PFSK-1 (cell line): ENCODE measurements at regions not wholly inside any gene's neighbourhood (a gene's known extent, or its start where the extent isn't known, plus 50 kb on each side); places are given as distances from the start of the nearest gene placed in this dataset.

Source experiments
- FOXP2 ChIP-seq: optimal IDR thresholded peaks from 2 replicates; pipeline ENCODE3; 2011; ENCODE audit warnings: borderline replicate concordance, control low read depth, inconsistent platforms; ENCODE audit not compliant: insufficient read depth; ENCODE audit errors: extremely low read length, extremely low read depth
- POLR2AphosphoS5 ChIP-seq: IDR thresholded peaks from 2 replicates; pipeline ENCODE4 v1.6.1; 2012; ENCODE audit warnings: low read depth, mild to moderate bottlenecking, control low read depth, low read length, moderate library complexity
- SIN3A ChIP-seq: IDR thresholded peaks from 2 replicates; pipeline ENCODE4 v1.6.1; 2012; ENCODE audit warnings: mild to moderate bottlenecking, low read length, moderate library complexity, borderline replicate concordance; ENCODE audit not compliant: insufficient read depth
- TAF1 ChIP-seq: IDR thresholded peaks from 2 replicates; pipeline ENCODE4 v1.6.1; 2012; ENCODE audit warnings: low read length, control low read depth, borderline replicate concordance; ENCODE audit not compliant: insufficient read depth
- TF ChIP-seq, protein P1 (sequence below), 2 experiments: IDR thresholded peaks; 2 replicates each; pipeline versions ENCODE4 v1.6.1 to v1.8.0; 2011 to 2012; ENCODE audit warnings: low read depth in 2 of 2, low read length in 2 of 2, control low read depth in 1 of 2, inconsistent platforms in 1 of 2, mild to moderate bottlenecking in 1 of 2, moderate library complexity in 1 of 2; ENCODE audit not compliant: insufficient read depth in 1 of 2

GRCh38 chr11:80553565-80553964 is 1112.7 kb upstream of the TENM4 start:
- no peak for TF ChIP-seq FOXP2
- no peak for TF ChIP-seq TAF1
- no peak for TF ChIP-seq POLR2AphosphoS5
- TF ChIP-seq, protein P1, sequence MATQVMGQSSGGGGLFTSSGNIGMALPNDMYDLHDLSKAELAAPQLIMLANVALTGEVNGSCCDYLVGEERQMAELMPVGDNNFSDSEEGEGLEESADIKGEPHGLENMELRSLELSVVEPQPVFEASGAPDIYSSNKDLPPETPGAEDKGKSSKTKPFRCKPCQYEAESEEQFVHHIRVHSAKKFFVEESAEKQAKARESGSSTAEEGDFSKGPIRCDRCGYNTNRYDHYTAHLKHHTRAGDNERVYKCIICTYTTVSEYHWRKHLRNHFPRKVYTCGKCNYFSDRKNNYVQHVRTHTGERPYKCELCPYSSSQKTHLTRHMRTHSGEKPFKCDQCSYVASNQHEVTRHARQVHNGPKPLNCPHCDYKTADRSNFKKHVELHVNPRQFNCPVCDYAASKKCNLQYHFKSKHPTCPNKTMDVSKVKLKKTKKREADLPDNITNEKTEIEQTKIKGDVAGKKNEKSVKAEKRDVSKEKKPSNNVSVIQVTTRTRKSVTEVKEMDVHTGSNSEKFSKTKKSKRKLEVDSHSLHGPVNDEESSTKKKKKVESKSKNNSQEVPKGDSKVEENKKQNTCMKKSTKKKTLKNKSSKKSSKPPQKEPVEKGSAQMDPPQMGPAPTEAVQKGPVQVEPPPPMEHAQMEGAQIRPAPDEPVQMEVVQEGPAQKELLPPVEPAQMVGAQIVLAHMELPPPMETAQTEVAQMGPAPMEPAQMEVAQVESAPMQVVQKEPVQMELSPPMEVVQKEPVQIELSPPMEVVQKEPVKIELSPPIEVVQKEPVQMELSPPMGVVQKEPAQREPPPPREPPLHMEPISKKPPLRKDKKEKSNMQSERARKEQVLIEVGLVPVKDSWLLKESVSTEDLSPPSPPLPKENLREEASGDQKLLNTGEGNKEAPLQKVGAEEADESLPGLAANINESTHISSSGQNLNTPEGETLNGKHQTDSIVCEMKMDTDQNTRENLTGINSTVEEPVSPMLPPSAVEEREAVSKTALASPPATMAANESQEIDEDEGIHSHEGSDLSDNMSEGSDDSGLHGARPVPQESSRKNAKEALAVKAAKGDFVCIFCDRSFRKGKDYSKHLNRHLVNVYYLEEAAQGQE (IDR thresholded peaks at IDR 0.05; ENCODE audit: insufficient read depth in 1 of 2, low read depth in 2 of 2, low read length in 2 of 2), result no peak
- TF ChIP-seq SIN3A, result no peak

DNA sequence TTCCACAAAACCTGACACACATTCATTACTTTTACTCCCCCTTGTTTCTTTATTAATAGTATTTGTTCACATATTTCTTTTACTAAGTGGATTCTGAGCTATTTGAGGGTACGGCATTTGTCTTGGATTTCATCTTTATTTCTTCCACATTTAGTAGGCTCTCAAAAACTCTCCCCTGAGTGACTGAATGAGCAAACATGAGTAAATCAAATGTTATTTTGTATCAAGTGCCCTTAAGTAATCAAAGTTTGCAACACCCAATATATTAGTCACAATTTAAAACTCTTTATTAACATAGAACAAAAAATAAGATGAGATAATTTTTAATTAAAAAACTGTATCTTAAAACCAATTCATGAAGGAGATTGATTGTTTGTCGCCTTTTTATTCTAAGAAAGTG is 1101.9 kb upstream of the TENM4 start:
- no peak for TF ChIP-seq SIN3A

DNA sequence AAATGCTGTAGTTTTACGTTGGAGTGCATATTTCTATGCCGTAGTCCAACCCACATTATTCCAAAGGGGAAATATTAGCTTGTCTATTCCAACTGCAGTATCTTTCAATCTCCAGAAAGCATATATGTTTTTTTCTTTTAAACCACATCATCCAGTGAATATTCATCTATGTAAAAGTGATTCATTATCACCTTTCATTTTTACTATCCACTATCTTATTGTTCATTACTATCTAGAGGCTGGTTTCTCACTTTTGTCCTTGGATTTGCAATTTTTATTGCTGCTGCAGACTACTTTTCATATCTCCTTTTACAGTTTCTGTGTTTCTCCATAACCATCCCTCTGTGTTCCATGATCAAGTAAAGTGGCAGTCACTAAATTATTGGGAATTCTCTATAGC is 1097.2 kb upstream of the TENM4 start:
- TF ChIP-seq SIN3A, result no peak
- TF ChIP-seq, protein P1 (IDR thresholded peaks at IDR 0.05; ENCODE audit: insufficient read depth in 1 of 2, low read depth in 2 of 2, low read length in 2 of 2), result no peak
- TF ChIP-seq TAF1, result no peak
- no peak for TF ChIP-seq FOXP2
- TF ChIP-seq POLR2AphosphoS5, result no peak

GRCh38 chr11:80533463-80533862 is 1092.6 kb upstream of the TENM4 start:
- no peak for TF ChIP-seq TAF1
- no peak for TF ChIP-seq SIN3A
- TF ChIP-seq, protein P1 (IDR thresholded peaks at IDR 0.05; ENCODE audit: insufficient read depth in 1 of 2, low read depth in 2 of 2, low read length in 2 of 2), result no peak
- TF ChIP-seq FOXP2, result no peak
- no peak for TF ChIP-seq POLR2AphosphoS5

- TF ChIP-seq POLR2AphosphoS5 (no peak), SIN3A (no peak), TAF1 (no peak), FOXP2 (no peak)
- TF ChIP-seq, protein P1 (IDR thresholded peaks at IDR 0.05; ENCODE audit: insufficient read depth in 1 of 2, low read depth in 2 of 2, low read length in 2 of 2), result no peak
These were observed 1091.9 kb upstream of the TENM4 start for GRCh38 chr11:80532633-80533232.
